HEK293T (cell line): ENCODE measurements at regions not wholly inside any gene's neighbourhood (a gene's known extent, or its start where the extent isn't known, plus 50 kb on each side); places are given as distances from the start of the nearest gene placed in this dataset.

ENCODE experiments used
- CTCF ChIA-PET: fragments of 350-600 bp; formaldehyde crosslinking; extraction: SDS; loops from one replicate; lab custom pipeline; 2021; ENCODE audit warnings: antibody characterized with exemption, inconsistent platforms; lab: Yijun Ruan, JAX
- POLR2A ChIA-PET: fragments of 350-600 bp; formaldehyde crosslinking; extraction: SDS; loops from one replicate; lab custom pipeline; 2020; ENCODE audit warnings: antibody characterized with exemption, inconsistent platforms; lab: Yijun Ruan, JAX
- DNase-seq: peaks from one replicate; pipeline ENCODE4 v3.0.0; 2012; ENCODE audit warnings: mixed read lengths; ENCODE audit errors: extremely low spot score
- ARNT ChIP-seq: fragments of 450-650 bp; IDR thresholded peaks from 2 replicates; pipeline ENCODE4 v1.6.1; 2017; ENCODE audit warnings: mild to moderate bottlenecking
- BHLHE40 ChIP-seq: fragments of 450-650 bp; IDR thresholded peaks from 2 replicates; pipeline ENCODE4 v1.6.1; 2016; ENCODE audit warnings: mild to moderate bottlenecking, moderate library complexity, borderline replicate concordance
- CTBP1 ChIP-seq: fragments of 450-650 bp; IDR thresholded peaks from 2 replicates; pipeline ENCODE4 v1.6.1; 2016; ENCODE audit warnings: borderline replicate concordance
- ELF4 ChIP-seq: fragments of 450-650 bp; IDR thresholded peaks from 2 replicates; pipeline ENCODE4 v1.6.1; 2017; ENCODE audit warnings: antibody characterized with exemption
- FOXA1 ChIP-seq: fragments of 450-650 bp; IDR thresholded peaks from 2 replicates; pipeline ENCODE4 v1.6.1; 2016; ENCODE audit warnings: mild to moderate bottlenecking
- FOXK2 ChIP-seq: fragments of 450-650 bp; IDR thresholded peaks from 2 replicates; pipeline ENCODE4 v1.6.1; 2016; ENCODE audit warnings: mild to moderate bottlenecking
- FOXM1 ChIP-seq: fragments of 450-650 bp; IDR thresholded peaks from 2 replicates; pipeline ENCODE4 v1.6.1; 2017; ENCODE audit warnings: mild to moderate bottlenecking, borderline replicate concordance
- HDGF ChIP-seq: fragments of 450-650 bp; IDR thresholded peaks from 2 replicates; pipeline ENCODE4 v1.6.1; 2017; ENCODE audit warnings: antibody characterized with exemption, borderline replicate concordance
- L3MBTL2 ChIP-seq: fragments of 450-650 bp; conservative IDR thresholded peaks from 2 replicates; pipeline ENCODE4 v1.6.1; 2016; ENCODE audit warnings: mild to moderate bottlenecking
- LEF1 ChIP-seq: fragments of 450-650 bp; IDR thresholded peaks from 2 replicates; pipeline ENCODE4 v1.6.1; 2017; ENCODE audit warnings: mild to moderate bottlenecking, borderline replicate concordance
- NFRKB ChIP-seq: fragments of 450-650 bp; IDR thresholded peaks from 2 replicates; pipeline ENCODE4 v1.6.1; 2016; ENCODE audit warnings: mild to moderate bottlenecking, moderate library complexity
- SP1 ChIP-seq: fragments of 450-650 bp; IDR thresholded peaks from 2 replicates; pipeline ENCODE4 v1.6.1; 2017
- SUZ12 ChIP-seq: fragments of 450-650 bp; IDR thresholded peaks from 2 replicates; pipeline ENCODE4 v1.6.1; 2016; ENCODE audit warnings: mild to moderate bottlenecking
- TARDBP ChIP-seq: fragments of 450-650 bp; IDR thresholded peaks from 2 replicates; pipeline ENCODE4 v1.6.1; 2016
- ZNF384 ChIP-seq: fragments of 450-650 bp; IDR thresholded peaks from 2 replicates; pipeline ENCODE4 v1.6.1; 2016
- TF ChIP-seq, protein P1 (sequence below): fragments of 450-650 bp; IDR thresholded peaks from 2 replicates; pipeline ENCODE4 v1.6.1; 2016

DNA sequence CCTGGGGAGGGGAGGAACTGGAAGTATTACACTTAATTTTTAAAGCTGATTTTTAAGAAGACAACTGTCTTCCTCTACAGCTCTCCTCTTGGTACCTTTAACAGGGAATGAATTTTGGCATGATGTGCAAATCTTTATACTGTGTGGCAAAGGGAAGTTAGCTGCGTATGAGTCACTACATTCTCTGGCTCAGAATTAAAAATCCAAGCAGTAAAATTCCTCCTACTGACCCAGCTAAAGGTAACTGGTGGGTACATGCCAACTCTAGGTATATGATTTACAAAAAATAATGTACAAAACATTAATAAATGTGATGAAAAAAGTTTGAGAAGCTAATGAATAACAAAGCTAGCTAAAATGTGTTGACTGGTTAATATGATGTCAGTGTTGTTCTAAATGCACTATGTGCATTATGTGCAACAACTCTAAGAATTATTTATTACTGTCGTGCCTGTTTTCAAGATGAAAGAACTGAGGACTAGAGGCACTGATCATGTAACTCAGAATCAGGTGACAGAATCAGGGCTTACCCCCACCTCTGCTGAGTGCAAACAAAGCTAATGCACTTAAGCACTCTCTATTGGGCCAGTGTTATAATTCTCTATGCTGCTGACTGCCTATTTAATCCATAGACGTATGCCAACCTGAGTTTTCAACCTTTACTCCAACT lies 194.7 kb upstream of the CADPS start:
- no peak for DNase-seq
- ChIA-PET CTCF (interaction anchor here (0.6 to 0.7 kb wide), 3 partner anchors 32 to 158 kb away, joined by 3 to 7 read pairs (median 7); no protein-coding TSS in a partner anchor), POLR2A (no interaction called here)
- no peak for TF ChIP-seq ZNF384
- no peak for TF ChIP-seq ARNT
- TF ChIP-seq HDGF = no peak
- no peak for TF ChIP-seq BHLHE40
- TF ChIP-seq FOXM1 = no peak
- TF ChIP-seq, protein P1, sequence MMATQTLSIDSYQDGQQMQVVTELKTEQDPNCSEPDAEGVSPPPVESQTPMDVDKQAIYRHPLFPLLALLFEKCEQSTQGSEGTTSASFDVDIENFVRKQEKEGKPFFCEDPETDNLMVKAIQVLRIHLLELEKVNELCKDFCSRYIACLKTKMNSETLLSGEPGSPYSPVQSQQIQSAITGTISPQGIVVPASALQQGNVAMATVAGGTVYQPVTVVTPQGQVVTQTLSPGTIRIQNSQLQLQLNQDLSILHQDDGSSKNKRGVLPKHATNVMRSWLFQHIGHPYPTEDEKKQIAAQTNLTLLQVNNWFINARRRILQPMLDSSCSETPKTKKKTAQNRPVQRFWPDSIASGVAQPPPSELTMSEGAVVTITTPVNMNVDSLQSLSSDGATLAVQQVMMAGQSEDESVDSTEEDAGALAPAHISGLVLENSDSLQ = no peak
- TF ChIP-seq TARDBP = no peak
- TF ChIP-seq L3MBTL2 = no peak
- TF ChIP-seq NFRKB = no peak
- no peak for TF ChIP-seq SUZ12
- no peak for TF ChIP-seq ELF4
- TF ChIP-seq FOXK2 = no peak
- no peak for TF ChIP-seq LEF1
- no peak for TF ChIP-seq SP1
- no peak for TF ChIP-seq CTBP1
- no peak for TF ChIP-seq FOXA1

DNA sequence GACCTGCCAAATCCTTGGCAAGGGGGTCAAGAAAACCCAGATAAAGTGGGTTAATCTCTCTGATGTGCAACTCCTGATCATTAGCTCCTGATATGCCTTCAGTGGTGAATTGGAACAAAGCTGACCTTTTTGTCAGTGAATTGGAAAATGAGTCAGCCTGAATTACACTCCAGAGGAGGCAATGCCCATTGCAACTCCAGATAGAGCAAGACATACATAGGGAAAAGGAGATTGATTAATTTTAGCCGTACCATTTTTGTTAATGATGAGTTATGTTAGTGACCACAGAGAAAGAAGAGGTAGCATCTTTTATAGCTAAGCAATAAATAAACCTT lies 195.2 kb upstream of the CADPS start:
- ChIA-PET POLR2A (no interaction called here), CTCF (interaction anchor here (0.6 kb wide), 1 partner anchor 31 kb away, joined by 7 read pairs; no protein-coding TSS in a partner anchor)
- TF ChIP-seq SUZ12 (no peak), ZNF384 (no peak), ELF4 (no peak), ARNT (no peak), HDGF (no peak), L3MBTL2 (no peak), CTBP1 (no peak), LEF1 (no peak), TARDBP (no peak), FOXM1 (no peak), SP1 (no peak), NFRKB (no peak), FOXA1 (no peak), FOXK2 (no peak), BHLHE40 (no peak)
- TF ChIP-seq, protein P1 = no peak
- DNase-seq = no peak

DNA sequence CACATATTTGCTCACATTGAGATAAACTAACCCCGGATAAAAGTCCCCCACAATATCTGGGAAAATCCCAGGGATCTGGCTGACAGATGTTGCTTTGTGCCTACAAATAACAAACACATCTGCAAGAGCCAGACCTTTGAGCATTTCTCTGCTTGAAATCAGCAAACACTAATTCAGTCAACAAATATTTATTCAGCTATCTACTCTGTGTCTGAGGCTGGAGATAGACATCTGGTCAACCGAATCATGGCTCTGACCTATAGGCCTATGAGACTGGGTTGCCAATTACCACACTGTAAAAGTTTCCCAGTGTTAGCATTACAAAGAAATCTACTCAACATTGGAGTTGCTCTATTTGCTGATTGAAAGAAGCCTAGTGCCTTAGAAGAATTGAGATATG lies 201.1 kb upstream of the CADPS start:
- no peak for TF ChIP-seq ARNT
- TF ChIP-seq TARDBP = no peak
- TF ChIP-seq LEF1 = no peak
- TF ChIP-seq HDGF = no peak
- TF ChIP-seq, protein P1 = no peak
- no peak for TF ChIP-seq BHLHE40
- DNase-seq = no peak
- ChIA-PET POLR2A (no interaction called here), CTCF (no interaction called here)

DNA sequence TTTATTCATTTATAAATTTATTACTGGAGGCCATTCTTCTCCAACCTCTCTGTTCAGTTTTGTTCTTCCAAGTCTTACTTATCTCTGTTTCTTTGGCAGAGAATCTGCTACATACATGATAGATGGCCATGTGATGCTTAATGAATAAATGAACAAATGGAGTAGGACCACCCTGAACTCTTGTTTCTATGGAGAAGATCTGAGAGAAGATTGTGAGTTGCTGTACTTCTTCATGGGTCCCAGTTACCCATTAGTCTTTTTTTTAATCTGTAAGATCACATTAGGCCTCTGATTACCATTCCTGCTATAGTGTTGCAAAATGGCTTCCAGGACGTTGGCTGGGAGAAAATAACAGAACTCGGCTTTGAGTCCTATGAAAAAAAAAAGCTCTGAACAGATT lies 191.9 kb upstream of the SYNPR start:
- ChIA-PET POLR2A (no interaction called here), CTCF (no interaction called here)
- TF ChIP-seq FOXK2 (no peak), BHLHE40 (no peak), SP1 (no peak), ARNT (no peak), HDGF (no peak), TARDBP (no peak), LEF1 (no peak), ZNF384 (no peak), FOXA1 (no peak), CTBP1 (no peak), FOXM1 (no peak), NFRKB (no peak), L3MBTL2 (no peak), SUZ12 (no peak), ELF4 (no peak)
- TF ChIP-seq, protein P1 = no peak
- DNase-seq = no peak

DNA sequence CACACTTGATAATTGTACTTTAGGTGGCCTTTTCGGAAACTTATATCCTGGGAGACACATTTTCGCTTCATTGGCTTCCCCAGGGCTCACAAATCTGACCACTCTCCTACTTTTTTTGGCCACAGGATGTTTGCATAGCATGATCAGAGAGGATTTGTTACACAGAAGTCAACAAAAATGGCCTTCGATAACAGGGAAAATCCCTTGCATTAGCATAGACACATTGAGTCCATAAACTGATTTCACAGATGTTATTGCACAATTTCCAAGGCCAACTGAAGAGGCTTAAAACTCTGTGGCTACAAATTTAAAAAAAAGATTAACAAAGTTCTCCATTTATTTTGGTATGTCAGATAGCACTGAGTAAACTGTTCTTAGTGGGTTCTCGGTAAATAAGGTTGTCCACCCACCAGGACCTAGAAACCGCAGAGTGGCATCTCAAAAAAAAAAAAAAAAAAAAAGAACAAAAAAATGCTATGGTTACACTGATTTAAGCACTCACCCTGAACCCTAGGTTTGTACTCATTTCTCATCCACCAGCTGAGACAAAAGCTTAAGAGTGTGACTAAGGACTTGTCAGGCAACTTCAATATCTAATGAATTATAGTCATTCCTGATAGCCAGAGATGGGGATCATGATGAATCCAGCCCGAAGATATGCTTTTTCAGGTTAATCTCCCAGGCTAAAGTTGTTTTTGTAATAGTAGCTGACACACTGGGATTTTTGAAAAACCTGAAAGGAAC lies 188.9 kb upstream of the SYNPR start:
- TF ChIP-seq CTBP1 (no peak), ELF4 (no peak), NFRKB (no peak), ARNT (no peak), HDGF (no peak), FOXK2 (no peak), BHLHE40 (no peak), TARDBP (no peak), LEF1 (no peak), ZNF384 (no peak), L3MBTL2 (no peak), SP1 (no peak), SUZ12 (no peak), FOXA1 (no peak), FOXM1 (no peak)
- TF ChIP-seq, protein P1 = no peak
- no peak for DNase-seq
- ChIA-PET POLR2A (no interaction called here), CTCF (no interaction called here)
